H1 (cell line): ENCODE measurements at regions not wholly inside any gene's neighbourhood (a gene's known extent, or its start where the extent isn't known, plus 50 kb on each side); places are given as distances from the start of the nearest gene placed in this dataset.

ENCODE experiments used
- CTCF ChIA-PET: fragments of 300-600 bp; sonication (Branson Sonifier 250); formaldehyde crosslinking; loops from one replicate; lab custom pipeline; 2021; ENCODE audit not compliant: partially characterized antibody; lab: Charles Lee
- POLR2A ChIA-PET: fragments of 300-600 bp; sonication (Branson Sonifier 250); formaldehyde crosslinking; loops from one replicate; lab custom pipeline; 2021; ENCODE audit warnings: inconsistent platforms; ENCODE audit not compliant: partially characterized antibody; lab: Charles Lee
- DNase-seq, 2 experiments: peaks; one replicate each; pipeline versions ENCODE4 v3.0.0 to v3.0.0-alpha.2; 2010 to 2022; ENCODE audit warnings: low spot score in 2 of 2, low read depth in 1 of 2, mixed read lengths in 1 of 2
- FAIRE-seq: peaks from 2 replicates; lab custom pipeline; 2011; peaks lifted over from hg19 to GRCh38; lab: Jason Lieb, UNC
- H2AFZ ChIP-seq: 2 replicates; pipeline ENCODE4 v1.8.1; 2012; ENCODE audit warnings: low read length, inconsistent platforms
- H2AK5ac ChIP-seq: 2 replicates; pipeline ENCODE4 v1.6.1; 2013; ENCODE audit warnings: low read depth, low read length
- H2BK120ac ChIP-seq: replicated peaks from 2 replicates; pipeline ENCODE3; 2013; ENCODE audit warnings: low read depth, low read length, inconsistent platforms
- H2BK12ac ChIP-seq: 2 replicates; pipeline ENCODE4 v1.6.1; 2013; ENCODE audit warnings: low read depth, low read length
- H2BK15ac ChIP-seq: 2 replicates; pipeline ENCODE4 v1.6.1; 2013; ENCODE audit warnings: low read length
- H2BK20ac ChIP-seq: 2 replicates; pipeline ENCODE4 v1.6.1; 2013; ENCODE audit warnings: low read length
- H2BK5ac ChIP-seq: 2 replicates; pipeline ENCODE4 v1.6.1; 2013; ENCODE audit warnings: low read depth, low read length
- H3K14ac ChIP-seq: 2 replicates; pipeline ENCODE4 v1.6.1; 2013; ENCODE audit warnings: inconsistent platforms; ENCODE audit not compliant: insufficient read length
- H3K18ac ChIP-seq: 2 replicates; pipeline ENCODE4 v1.6.1; 2013; ENCODE audit warnings: low read length; ENCODE audit errors: extremely low read depth
- H3K23ac ChIP-seq: 2 replicates; pipeline ENCODE4 v1.6.1; 2013; ENCODE audit warnings: inconsistent platforms; ENCODE audit not compliant: insufficient read length
- H3K23me2 ChIP-seq: 2 replicates; pipeline ENCODE4 v1.6.1; 2013; ENCODE audit warnings: low read depth, low read length
- H3K27ac ChIP-seq: 2 replicates; pipeline ENCODE4 v1.6.1; 2011; ENCODE audit warnings: low read depth, low read length, inconsistent platforms
- H3K27me3 ChIP-seq, 4 experiments: replicated peaks in 1 of 4; 1 replicate in 1 of 4; 2 replicates in 3 of 4; pipeline versions ENCODE4 v1.6.1 to v1.8.1; 2011 to 2013; ENCODE audit warnings: low read length in 3 of 4, mild to moderate bottlenecking in 3 of 4, inconsistent platforms in 2 of 4, mixed read lengths in 2 of 4, moderate library complexity in 1 of 4; ENCODE audit not compliant: control insufficient read depth in 3 of 4, insufficient read depth in 3 of 4; ENCODE audit errors: extremely low read depth in 1 of 4
- H3K36me3 ChIP-seq, 4 experiments: 2 replicates each; pipeline versions ENCODE4 v1.6.1 to v1.8.1; 2011 to 2013; ENCODE audit warnings: mild to moderate bottlenecking in 4 of 4, low read length in 3 of 4, moderate library complexity in 2 of 4, control low read depth in 1 of 4, inconsistent platforms in 1 of 4; ENCODE audit not compliant: insufficient read depth in 4 of 4, control insufficient read depth in 2 of 4
- H3K4ac ChIP-seq: replicated peaks from 2 replicates; pipeline ENCODE3; 2013; ENCODE audit warnings: low read length, low read depth, mixed read lengths, inconsistent platforms; ENCODE audit not compliant: insufficient read length
- H3K4me1 ChIP-seq, 4 experiments: replicated peaks in 1 of 4; 1 replicate in 1 of 4; 2 replicates in 3 of 4; pipeline versions ENCODE4 v1.6.1 to v1.8.1; 2011 to 2013; ENCODE audit warnings: low read length in 3 of 4, inconsistent platforms in 2 of 4, mixed read lengths in 1 of 4; ENCODE audit not compliant: insufficient read depth in 4 of 4, control insufficient read depth in 3 of 4
- H3K4me2 ChIP-seq, 2 experiments: 2 replicates each; pipeline versions ENCODE4 v1.6.1 to v1.8.1; 2011 to 2013; ENCODE audit warnings: low read depth in 2 of 2, low read length in 2 of 2, control low read depth in 1 of 2, inconsistent platforms in 1 of 2, mild to moderate bottlenecking in 1 of 2; ENCODE audit not compliant: insufficient read depth in 1 of 2
- H3K4me3 ChIP-seq, 4 experiments: fragments of 200-600, 300-600 bp in 1 of 4; sonication (generic), shearing (Covaris generic), sonication (Bioruptor Twin) in 1 of 4; 2 replicates each; pipeline versions ENCODE4 v1.5.1 to v1.8.1; 2011 to 2016; ENCODE audit warnings: low read length in 4 of 4, low read depth in 3 of 4, control low read depth in 2 of 4, inconsistent platforms in 2 of 4, mild to moderate bottlenecking in 2 of 4, mixed read lengths in 1 of 4, moderate library complexity in 1 of 4; ENCODE audit not compliant: insufficient read depth in 2 of 4; ENCODE audit errors: extremely low read depth in 1 of 4
- H3K56ac ChIP-seq: replicated peaks from 2 replicates; pipeline ENCODE3; 2013; ENCODE audit warnings: low read depth, mild to moderate bottlenecking, mixed read lengths, low read length, inconsistent platforms; ENCODE audit not compliant: insufficient read length
- H3K79me1 ChIP-seq: 2 replicates; pipeline ENCODE4 v1.6.1; 2013; ENCODE audit warnings: low read depth, low read length, control low read depth
- H3K79me2 ChIP-seq, 2 experiments: 2 replicates each; pipeline versions ENCODE4 v1.6.1 to v1.8.1; 2012 to 2013; ENCODE audit warnings: low read length in 2 of 2, mild to moderate bottlenecking in 2 of 2, inconsistent platforms in 1 of 2; ENCODE audit not compliant: insufficient read depth in 2 of 2, control insufficient read depth in 1 of 2
- H3K9ac ChIP-seq, 4 experiments: replicated peaks in 1 of 4; 1 replicate in 1 of 4; 2 replicates in 3 of 4; pipeline versions ENCODE4 v1.6.1 to v1.8.1; 2011 to 2013; ENCODE audit warnings: low read depth in 3 of 4, low read length in 3 of 4, control low read depth in 2 of 4, mild to moderate bottlenecking in 2 of 4, moderate library complexity in 2 of 4, inconsistent platforms in 1 of 4; ENCODE audit errors: extremely low read depth in 1 of 4
- H3K9me3 ChIP-seq, 2 experiments: 2 replicates each; pipeline versions ENCODE4 v1.6.1 to v1.8.1; 2012 to 2013; ENCODE audit warnings: mild to moderate bottlenecking in 2 of 2, moderate library complexity in 2 of 2, control low read depth in 1 of 2, inconsistent platforms in 1 of 2, low read depth in 1 of 2, low read length in 1 of 2, mixed read lengths in 1 of 2; ENCODE audit not compliant: insufficient read depth in 2 of 2
- H4K20me1 ChIP-seq, 2 experiments: replicated peaks in 1 of 2; 2 replicates each; pipeline versions ENCODE3 to v1.8.1; 2011 to 2013; ENCODE audit warnings: inconsistent platforms in 2 of 2, low read length in 2 of 2, mild to moderate bottlenecking in 1 of 2; ENCODE audit not compliant: insufficient read depth in 2 of 2, control insufficient read depth in 1 of 2
- H4K5ac ChIP-seq: 2 replicates; pipeline ENCODE4 v1.6.1; 2013; ENCODE audit warnings: low read length, low read depth, mixed read lengths, inconsistent platforms; ENCODE audit not compliant: insufficient read length
- H4K8ac ChIP-seq: 2 replicates; pipeline ENCODE4 v1.8.0; 2013; ENCODE audit warnings: mild to moderate bottlenecking, moderate library complexity, low read length, inconsistent platforms; ENCODE audit not compliant: insufficient read depth; ENCODE audit errors: extremely low read depth
- H4K91ac ChIP-seq: replicated peaks from 2 replicates; pipeline ENCODE3; 2013; ENCODE audit warnings: low read length, mixed read lengths, inconsistent platforms; ENCODE audit not compliant: insufficient read length
- CTCF ChIP-seq, 3 experiments: IDR thresholded peaks; 1 replicate in 2 of 3; 2 replicates in 1 of 3; pipeline versions ENCODE4 v1.5.1 to v1.6.1; 2011; ENCODE audit warnings: low read length in 3 of 3, mild to moderate bottlenecking in 3 of 3, inconsistent platforms in 2 of 3, low read depth in 1 of 3, moderate library complexity in 1 of 3; ENCODE audit not compliant: insufficient read depth in 1 of 3; ENCODE audit errors: control extremely low read depth in 1 of 3
- EZH2 ChIP-seq: fragments of 200-600 bp; sonication (generic); IDR thresholded peaks from 2 replicates; pipeline ENCODE4 v1.7.1; 2012; ENCODE audit warnings: low read depth, mild to moderate bottlenecking, moderate library complexity, low read length, inconsistent platforms; ENCODE audit not compliant: severe bottlenecking
- FOSL1 ChIP-seq: IDR thresholded peaks from 2 replicates; pipeline ENCODE4 v1.6.1; 2011; ENCODE audit warnings: mild to moderate bottlenecking, low read depth, low read length, moderate library complexity; ENCODE audit not compliant: insufficient read depth
- GABPA ChIP-seq: IDR thresholded peaks from 2 replicates; pipeline ENCODE4 v1.6.1; 2011; ENCODE audit warnings: mild to moderate bottlenecking, low read length, moderate library complexity, borderline replicate concordance; ENCODE audit not compliant: insufficient read depth
- KDM1A ChIP-seq: fragments of 200-600, 300-600 bp; sonication (generic); IDR thresholded peaks from 2 replicates; pipeline ENCODE4 v1.7.1; 2016; ENCODE audit warnings: mild to moderate bottlenecking, low read length, borderline replicate concordance
- KDM5A ChIP-seq: fragments of 200-600 bp; IDR thresholded peaks from 2 replicates; pipeline ENCODE4 v1.7.1; 2012; ENCODE audit warnings: mild to moderate bottlenecking, low read length, inconsistent platforms, mixed read lengths
- NRF1 ChIP-seq: IDR thresholded peaks from 2 replicates; pipeline ENCODE4 v1.6.1; 2011; ENCODE audit warnings: mild to moderate bottlenecking, low read depth, low read length, improper control_type of control experiment
- RAD21 ChIP-seq, 2 experiments: IDR thresholded peaks in 1 of 2; conservative IDR thresholded peaks in 1 of 2; 2 replicates each; pipeline ENCODE4 v1.6.1; 2011; ENCODE audit warnings: low read depth in 2 of 2, low read length in 2 of 2, improper control_type of control experiment in 1 of 2, inconsistent platforms in 1 of 2, mild to moderate bottlenecking in 1 of 2, moderate library complexity in 1 of 2
- SIN3A ChIP-seq, 2 experiments: IDR thresholded peaks in 1 of 2; conservative IDR thresholded peaks in 1 of 2; 2 replicates each; pipeline ENCODE4 v1.6.1; 2011 to 2012; ENCODE audit warnings: low read length in 2 of 2, improper control_type of control experiment in 1 of 2, low read depth in 1 of 2, mild to moderate bottlenecking in 1 of 2
- SP4 ChIP-seq: IDR thresholded peaks from 2 replicates; pipeline ENCODE4 v1.6.1; 2012; ENCODE audit warnings: low read length, inconsistent platforms
- SUZ12 ChIP-seq: fragments of 200-600 bp; sonication (generic); IDR thresholded peaks from 2 replicates; pipeline ENCODE4 v1.6.1; 2012; ENCODE audit warnings: mild to moderate bottlenecking, inconsistent platforms, low read length, moderate library complexity, mixed read lengths
- YY1 ChIP-seq: IDR thresholded peaks from 2 replicates; pipeline ENCODE4 v1.6.1; 2011; ENCODE audit warnings: low read depth, mild to moderate bottlenecking, low read length
- WGBS, 2 experiments: shearing (Covaris generic) in 1 of 2; methylation state at CpG; one replicate each; pipeline versions ENCODE4 v1.1.6 to v1.1.7; 2013 to 2015; ENCODE audit warnings: low lambda C conversion rate in 2 of 2, mixed read lengths in 2 of 2, inconsistent platforms in 1 of 2, low coverage in 1 of 2, missing lambda C conversion rate in 1 of 2; ENCODE audit not compliant: insufficient replicate concordance in 2 of 2, insufficient coverage in 1 of 2, insufficient read length in 1 of 2; ENCODE audit errors: extremely low coverage in 1 of 2, missing lambda C conversion rate in 1 of 2; 5-methylcytosine and 5-hydroxymethylcytosine counted together

GRCh38 chr9:75616052-75616451, 274.4 kb upstream of the PCSK5 start:
- no peak overlapping the region for H3K14ac ChIP-seq
- no peaks in the 10 kb centered on the region for H3K23me2 ChIP-seq
- no peak overlapping the region for H3K4me3 ChIP-seq
- no peaks in the 10 kb centered on the region for H3K79me2 ChIP-seq
- H4K91ac ChIP-seq, result no peak overlapping the region
- no peak overlapping the region for H4K8ac ChIP-seq
- H2BK5ac ChIP-seq, result no peak overlapping the region
- H3K79me1 ChIP-seq, result no peaks in the 10 kb centered on the region
- no peak overlapping the region for H2BK20ac ChIP-seq
- H3K56ac ChIP-seq, result no peak overlapping the region
- H3K27ac ChIP-seq, result no peak overlapping the region
- no peak overlapping the region for H2AFZ ChIP-seq
- H2BK12ac ChIP-seq, result no peak overlapping the region
- no peak for TF ChIP-seq CTCF (IDR thresholded peaks at IDR 0.05; ENCODE audit: control extremely low read depth in 1 of 3, insufficient read depth in 1 of 3, low read depth in 1 of 3, low read length in 3 of 3)
- no peak for TF ChIP-seq FOSL1
- no peak for TF ChIP-seq KDM1A
- no peak for TF ChIP-seq KDM5A
- no peak for TF ChIP-seq GABPA
- no peak for TF ChIP-seq EZH2
- no peak for TF ChIP-seq SUZ12
- no peak for TF ChIP-seq SP4
- no peak for TF ChIP-seq SIN3A (conservative IDR thresholded peaks at IDR 0.05 in 1 of 2, IDR thresholded peaks at IDR 0.05 in 1 of 2; ENCODE audit: low read depth in 1 of 2, low read length in 2 of 2)
- TF ChIP-seq YY1, result no peak
- no peak for TF ChIP-seq RAD21 (IDR thresholded peaks at IDR 0.05 in 1 of 2, conservative IDR thresholded peaks at IDR 0.05 in 1 of 2; ENCODE audit: low read depth in 2 of 2, low read length in 2 of 2)
- no peak for TF ChIP-seq NRF1
- no peak overlapping the region for H2BK15ac ChIP-seq
- H4K5ac ChIP-seq, result no peak overlapping the region
- ChIA-PET CTCF (interaction anchor here (0.7 to 1.1 kb wide), 3 partner anchors 15 to 239 kb away, joined by 3 read pairs; no protein-coding TSS in a partner anchor), POLR2A (no interaction called here)
- H3K4me1 ChIP-seq, result no peaks in the 10 kb centered on the region
- H4K20me1 ChIP-seq, result no peaks in the 10 kb centered on the region
- H3K23ac ChIP-seq, result no peak overlapping the region
- DNase-seq (no peak), FAIRE-seq (no peak)
- H3K9me3 ChIP-seq, result no peaks in the 10 kb centered on the region
- H3K18ac ChIP-seq, result no peak overlapping the region
- no peak overlapping the region for H3K4ac ChIP-seq
- no peak overlapping the region for H2AK5ac ChIP-seq
- no peak overlapping the region for H2BK120ac ChIP-seq
- no peak overlapping the region for H3K4me2 ChIP-seq
- no peak overlapping the region for H3K9ac ChIP-seq
- H3K36me3 ChIP-seq, result no peaks in the 10 kb centered on the region
- WGBS, 2 experiments, result 91% methylated on average over 1 of the region's 1 CpG; no CpG with 5 or more reads in 1 of the 2 experiments
- no peaks in the 10 kb centered on the region for H3K27me3 ChIP-seq
